Kidney epithelial cell (primary cell): ENCODE measurements at regions not wholly inside any gene's neighbourhood (a gene's known extent, or its start where the extent isn't known, plus 50 kb on each side); places are given as distances from the start of the nearest gene placed in this dataset.

Experiments
- DNase-seq: peaks from one replicate; pipeline ENCODE4 v3.0.0-alpha.2; 2010; ENCODE audit warnings: low read depth
- H3K27me3 ChIP-seq: 2 replicates; pipeline ENCODE4 v1.6.0; 2011; ENCODE audit warnings: low read length; ENCODE audit not compliant: control insufficient read depth, insufficient read depth
- H3K36me3 ChIP-seq: 2 replicates; pipeline ENCODE4 v1.5.1; 2011; ENCODE audit warnings: low read length; ENCODE audit not compliant: control insufficient read depth, insufficient read depth
- H3K4me3 ChIP-seq: 2 replicates; pipeline ENCODE4 v1.5.1; 2011; ENCODE audit warnings: low read depth, mild to moderate bottlenecking, control low read depth, low read length
- CTCF ChIP-seq: IDR thresholded peaks from 2 replicates; pipeline ENCODE4 v1.5.1; 2011; ENCODE audit warnings: mild to moderate bottlenecking, moderate library complexity, low read length, control low read depth, inconsistent platforms; ENCODE audit not compliant: insufficient read depth, poor library complexity, severe bottlenecking

DNA sequence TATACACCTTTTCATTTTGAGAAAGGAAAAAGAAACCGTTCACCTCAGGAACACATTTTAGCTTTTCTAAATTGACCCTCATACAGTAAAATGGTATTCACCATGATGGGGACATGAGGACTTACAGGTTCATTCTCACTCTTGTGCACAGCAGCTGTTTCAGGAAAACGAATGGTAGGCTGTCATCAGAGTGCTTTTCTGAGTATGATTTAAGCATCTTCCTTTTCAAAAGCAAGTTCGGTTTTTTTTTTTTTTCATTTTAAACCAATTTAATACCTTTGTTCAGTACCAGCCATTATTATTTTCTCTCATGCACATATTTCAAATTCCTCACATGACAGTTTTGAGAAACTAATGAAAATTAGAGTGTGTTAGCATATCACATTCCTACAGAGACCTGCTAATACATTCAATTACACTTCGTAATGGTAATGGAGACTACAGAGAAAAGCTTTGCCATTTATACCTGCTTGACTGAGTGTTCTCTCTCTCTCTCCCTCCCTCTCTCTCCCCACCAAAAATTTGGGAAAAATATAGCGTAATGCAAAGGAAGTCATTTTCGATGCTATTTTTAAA lies 129.2 kb downstream of the SAMD5 start:
- no peaks in the 10 kb centered on the region for H3K36me3 ChIP-seq
- no peak for DNase-seq

GRCh38 chr6:147639279-147639678 lies 130.8 kb downstream of the SAMD5 start:
- H3K4me3 ChIP-seq: no peak overlapping the region
- H3K27me3 ChIP-seq: no peaks in the 10 kb centered on the region
- H3K36me3 ChIP-seq: no peaks in the 10 kb centered on the region
- TF ChIP-seq CTCF: no peak
- DNase-seq: no peak

More for the DNA sequence above, 129.2 kb downstream of the SAMD5 start:
- H3K27me3 ChIP-seq: no peaks in the 10 kb centered on the region
- TF ChIP-seq CTCF: no peak
- no peak overlapping the region for H3K4me3 ChIP-seq

- H3K36me3 ChIP-seq: no peaks in the 10 kb centered on the region
- TF ChIP-seq CTCF: no peak
- no peak for DNase-seq
Measured at GRCh38 chr6:147640606-147641005, 132.1 kb downstream of the SAMD5 start.

GRCh38 chr6:147641511-147641910 lies 133.0 kb downstream of the SAMD5 start:
- no peak overlapping the region for H3K4me3 ChIP-seq
- H3K27me3 ChIP-seq: no peaks in the 10 kb centered on the region
- no peaks in the 10 kb centered on the region for H3K36me3 ChIP-seq
- DNase-seq: no peak
- no peak for TF ChIP-seq CTCF

More at GRCh38 chr6:147640606-147641005, 132.1 kb downstream of the SAMD5 start:
- Histone ChIP-seq H3K4me3 (no peak overlapping the region), H3K27me3 (no peaks in the 10 kb centered on the region)

DNA sequence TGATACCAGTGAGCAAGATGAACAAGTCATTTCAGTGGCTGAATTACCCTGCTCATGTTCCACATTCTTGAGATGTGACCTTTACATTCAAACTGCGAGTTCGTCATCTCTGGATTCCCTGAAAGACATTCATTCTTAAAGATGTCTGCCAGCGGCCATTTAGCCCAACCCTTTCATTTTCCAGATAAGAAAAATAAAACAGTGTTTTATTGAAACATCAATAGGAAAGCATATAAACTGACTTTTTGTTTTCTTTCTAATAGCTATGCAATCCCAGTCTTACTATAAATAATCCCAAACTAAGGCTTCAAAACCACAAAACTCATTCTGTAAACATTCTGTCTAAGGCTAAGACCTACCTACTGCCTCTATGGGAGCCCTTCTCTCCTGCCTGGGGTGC lies 134.0 kb downstream of the SAMD5 start:
- no peak for TF ChIP-seq CTCF
- H3K36me3 ChIP-seq: no peaks in the 10 kb centered on the region
- no peak overlapping the region for H3K4me3 ChIP-seq
- no peak for DNase-seq
- no peaks in the 10 kb centered on the region for H3K27me3 ChIP-seq

GRCh38 chr6:147643341-147644200 lies 135.1 kb downstream of the SAMD5 start:
- Histone ChIP-seq H3K36me3 (no peaks in the 10 kb centered on the region), H3K27me3 (no peaks in the 10 kb centered on the region), H3K4me3 (no peak overlapping the region)
- no peak for DNase-seq
- TF ChIP-seq CTCF: no peak
